Hematopoietic multipotent progenitor cell treated with erythropoietin and hydrocortisone succinate and interleukin-3 and kit ligand, for 6 days (in vitro differentiated cells): ENCODE measurements at regions not wholly inside any gene's neighbourhood (a gene's known extent, or its start where the extent isn't known, plus 50 kb on each side); places are given as distances from the start of the nearest gene placed in this dataset.

ENCODE experiments used
- DNase-seq: peaks from one replicate; pipeline ENCODE4 v3.0.0-alpha.2; 2015

DNA sequence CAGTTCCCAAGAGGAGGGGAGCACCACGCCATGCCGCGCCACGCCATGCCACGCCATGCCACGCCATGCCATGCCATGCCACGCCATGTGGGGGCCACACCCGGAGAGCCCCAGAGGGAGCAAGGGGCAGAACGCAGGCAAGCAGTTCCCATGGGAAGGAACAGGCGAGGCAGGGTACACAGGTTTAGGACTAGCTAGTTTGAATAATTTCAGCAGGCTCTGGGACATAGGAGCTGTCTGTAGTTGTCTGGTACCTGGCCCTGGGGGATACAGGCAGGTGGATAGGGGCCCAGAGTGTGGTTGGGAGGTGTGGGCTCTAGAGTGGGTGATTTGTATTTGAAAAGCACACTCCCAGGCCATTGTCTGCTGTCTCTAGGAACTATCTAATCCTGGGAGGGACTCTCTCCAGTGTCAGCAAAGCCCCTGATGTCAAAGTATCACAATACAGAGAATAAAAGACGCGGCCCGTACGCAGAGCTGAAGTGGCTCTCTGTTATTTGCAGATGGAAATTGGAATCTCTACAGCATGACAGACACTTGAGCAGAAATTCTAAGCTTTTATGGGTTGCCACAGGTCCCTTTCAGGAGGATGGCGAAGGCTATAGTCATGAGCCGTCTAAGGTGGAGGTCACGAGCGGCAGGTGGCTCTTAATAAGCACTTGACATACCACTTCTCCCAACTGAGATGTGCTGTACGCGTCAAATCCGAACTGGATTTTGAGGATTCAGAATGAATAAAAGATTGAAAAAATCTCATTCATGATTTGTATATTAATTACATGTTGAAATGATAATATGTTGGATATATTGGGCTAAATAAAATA, 220.8 kb upstream of the TNRC6C start:
- DNase-seq: no peak

DNA sequence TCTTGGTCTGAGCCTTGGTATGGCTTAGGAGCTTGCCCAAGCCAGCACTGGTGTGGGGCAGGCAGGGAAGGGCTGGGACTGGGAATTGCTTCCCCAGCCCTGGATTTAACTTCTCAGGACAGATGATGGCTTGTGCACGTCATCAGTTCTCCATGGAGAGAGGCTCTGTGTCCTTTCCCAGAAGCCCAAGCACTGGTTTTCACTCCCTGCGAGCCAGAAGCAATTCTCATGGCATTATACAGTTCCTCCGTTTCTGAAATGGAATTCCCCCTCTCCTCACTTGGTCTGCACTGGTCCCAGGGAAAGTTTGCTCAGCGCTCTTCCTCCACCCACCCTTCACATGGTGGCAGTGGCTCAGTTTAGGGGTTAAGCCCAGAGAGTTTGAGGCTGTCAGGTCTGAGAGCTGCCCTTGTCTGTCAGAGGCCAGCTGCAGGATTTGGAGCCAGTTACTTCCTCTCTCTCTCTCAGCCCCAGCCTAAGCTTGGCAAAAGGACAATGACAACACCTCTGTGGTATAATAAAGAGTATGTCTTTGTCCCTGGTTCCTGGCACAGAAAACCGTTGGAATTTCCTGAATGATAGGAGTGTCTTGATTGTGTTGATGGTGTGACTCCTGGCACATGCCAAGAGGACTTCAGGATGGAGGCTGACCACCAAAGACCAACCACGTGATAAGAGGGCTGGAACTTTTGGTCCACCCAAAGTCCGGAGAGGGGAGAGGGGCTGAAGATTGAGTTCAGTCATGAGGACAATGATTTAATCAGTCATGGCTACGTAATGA, 219.6 kb upstream of the TNRC6C start:
- DNase-seq: peak; percentile 9

DNA sequence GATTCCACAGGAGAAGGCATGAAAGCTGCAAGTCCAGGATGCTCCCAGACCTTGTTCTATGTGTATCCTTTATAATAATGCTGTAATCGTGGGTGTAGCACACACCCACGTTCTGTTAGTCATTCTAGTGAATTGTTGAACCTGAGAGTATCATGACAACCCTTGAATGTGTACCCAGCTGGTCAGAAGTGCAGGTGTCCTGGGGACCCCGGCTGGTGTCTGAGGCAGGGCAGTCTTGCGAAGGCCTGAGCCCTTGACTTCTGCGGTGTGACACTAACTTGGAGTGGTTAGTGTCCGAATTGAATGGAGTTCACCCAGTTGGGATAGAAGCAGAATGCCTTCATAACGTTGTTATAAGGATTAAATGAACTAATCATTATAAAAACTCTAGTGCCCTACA, 218.0 kb upstream of the TNRC6C start:
- DNase-seq: no peak

DNA sequence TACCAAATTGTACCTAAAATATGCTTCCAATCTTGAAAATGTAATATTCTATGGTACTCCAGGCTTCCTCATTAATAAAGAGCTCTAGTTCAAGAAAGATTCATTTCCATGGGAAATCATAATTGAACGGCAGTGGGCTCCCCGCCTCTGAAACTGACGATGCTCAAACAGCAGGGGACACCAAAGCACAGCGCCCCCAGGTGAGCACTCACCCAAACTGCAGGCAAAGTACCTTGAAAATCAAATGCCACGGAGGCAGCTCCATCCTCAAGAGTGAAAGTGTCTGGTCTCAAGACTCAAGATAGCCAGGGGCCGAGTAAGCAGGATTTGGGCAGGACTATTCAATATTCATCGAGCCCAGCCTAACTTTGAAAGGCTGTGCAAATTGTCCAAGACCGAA, 217.4 kb upstream of the TNRC6C start:
- peak; percentile 12 for DNase-seq

DNA sequence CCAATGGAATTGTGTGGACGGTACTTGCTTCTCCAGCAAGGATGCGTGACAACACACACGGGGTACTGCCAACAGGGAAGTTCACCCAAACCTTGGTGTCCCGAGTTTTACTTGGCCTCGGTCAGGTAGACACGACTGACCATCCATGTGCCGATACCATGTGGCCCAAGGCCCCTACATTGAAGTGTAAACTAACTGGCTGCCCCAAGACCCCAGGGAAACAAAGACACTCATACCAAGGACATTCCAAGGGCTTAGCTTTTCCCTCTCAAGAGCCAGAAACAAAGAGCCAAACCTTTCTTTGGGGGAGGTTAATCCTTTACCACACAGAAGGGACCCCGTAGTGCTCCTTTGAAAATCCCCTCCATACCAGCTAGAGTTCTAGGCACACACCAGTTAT, 215.9 kb upstream of the TNRC6C start:
- no peak for DNase-seq

DNA sequence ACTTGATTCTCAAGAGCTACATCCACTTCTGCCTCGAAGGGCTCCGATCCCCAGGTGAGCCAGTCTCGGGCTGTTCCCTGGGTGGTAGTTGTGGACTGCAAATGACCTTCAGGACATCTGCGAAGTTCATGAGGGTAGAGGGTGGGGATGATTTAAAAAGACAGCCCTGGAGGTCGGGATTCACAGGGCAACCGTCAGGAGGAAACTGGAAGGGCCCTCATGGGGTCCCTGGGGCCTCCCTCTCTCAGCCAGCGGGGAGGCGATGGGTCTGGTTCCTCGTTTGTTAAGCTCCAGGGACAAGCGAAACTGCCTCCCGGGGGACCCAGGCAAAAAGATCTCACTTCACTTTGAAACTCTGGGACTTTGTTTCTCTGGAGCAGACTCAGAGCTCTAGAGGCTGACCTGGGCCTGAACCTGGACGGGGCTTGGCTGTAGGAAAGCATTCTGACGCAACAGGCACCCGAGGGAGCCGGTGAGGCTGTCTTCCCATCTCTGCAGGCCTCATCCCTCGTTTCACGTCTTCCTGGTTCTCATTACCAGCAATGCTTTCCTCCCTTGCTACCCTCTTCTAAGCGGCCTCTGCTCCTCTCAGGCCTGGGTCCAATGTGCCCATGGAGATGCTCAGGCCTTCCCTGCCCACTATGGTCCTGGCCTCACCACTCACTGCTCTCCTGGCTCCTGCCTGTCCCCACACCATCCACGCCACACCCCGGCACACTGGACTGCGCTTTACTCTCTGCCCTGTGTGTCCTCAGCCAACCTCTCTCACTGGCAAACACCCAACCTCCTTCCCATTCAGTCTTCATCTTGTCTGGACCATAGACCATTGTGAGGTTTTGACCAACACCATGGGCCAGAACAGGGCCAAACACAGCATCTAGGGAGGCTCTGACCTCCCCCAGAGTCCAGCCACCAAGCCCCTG, 214.2 kb upstream of the TNRC6C start:
- DNase-seq: no peak

DNA sequence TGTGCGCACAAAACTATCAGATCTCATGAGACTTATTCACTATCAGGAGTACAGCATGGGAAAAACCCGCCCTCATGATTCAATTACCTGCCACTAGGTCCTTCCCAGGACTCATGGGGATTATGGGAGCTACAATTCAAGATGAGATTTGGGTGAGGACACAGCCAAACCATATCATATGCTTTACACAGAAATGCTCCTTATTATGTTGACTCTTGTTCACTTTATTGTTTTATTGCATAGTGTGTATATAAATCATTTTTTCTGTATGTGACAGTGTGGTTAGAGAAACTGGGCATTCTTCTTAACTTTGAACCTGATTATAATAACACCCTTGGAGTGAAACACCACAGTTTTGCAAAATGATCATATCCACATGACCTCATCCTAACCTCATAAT, 212.8 kb upstream of the TNRC6C start:
- no peak for DNase-seq

DNA sequence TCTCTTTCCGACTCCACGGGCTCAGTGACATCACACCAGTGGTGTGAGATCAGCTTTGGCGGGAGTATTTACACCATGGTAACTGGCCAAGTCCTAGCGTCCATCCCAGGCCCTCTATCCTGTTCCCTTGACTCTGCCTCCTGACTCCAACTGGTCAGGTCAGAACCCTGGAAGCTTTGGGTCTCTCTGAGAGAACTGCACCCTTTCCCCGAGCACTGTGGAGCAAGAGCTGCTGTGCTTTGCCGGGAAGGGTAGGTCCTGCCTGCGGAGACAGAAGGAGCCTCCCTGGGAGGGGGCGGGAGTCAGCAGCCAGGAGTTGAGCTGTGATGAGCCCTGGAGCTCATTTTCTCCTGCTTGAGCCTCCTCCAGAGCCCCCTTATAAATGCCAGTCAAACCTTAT, 212.1 kb upstream of the TNRC6C start:
- DNase-seq: no peak

DNA sequence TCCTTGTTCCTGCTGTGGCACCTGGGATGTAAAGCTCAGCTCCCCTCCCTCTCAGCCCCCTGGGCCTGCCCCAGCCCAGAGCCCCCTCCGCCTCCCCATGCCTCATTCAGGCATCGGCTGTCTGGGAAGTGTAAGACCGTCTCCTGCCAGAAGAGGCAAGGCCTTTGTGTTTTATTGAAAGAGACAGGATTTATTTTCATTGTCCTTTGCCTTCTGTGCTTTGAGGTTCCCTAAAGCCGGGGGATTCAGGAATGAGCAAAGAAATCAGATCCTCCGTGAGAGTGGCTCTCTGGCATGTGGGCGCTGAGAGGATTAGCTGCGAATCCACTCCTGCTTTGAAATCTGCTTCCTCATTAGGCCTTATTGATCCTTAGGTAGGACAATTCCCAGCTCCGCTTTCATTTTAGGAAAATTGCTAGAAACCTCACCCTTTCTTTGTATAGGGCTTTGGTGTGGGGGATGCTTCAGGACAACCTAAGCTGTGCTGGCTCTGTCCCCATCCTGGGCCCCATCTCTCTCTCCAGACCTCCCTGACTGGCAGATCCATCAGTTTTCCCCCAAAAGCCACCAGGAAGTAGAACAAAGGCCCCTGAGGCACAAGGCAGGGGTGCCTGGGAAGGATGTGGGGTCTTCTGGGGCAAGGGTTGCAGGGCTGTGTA, 211.5 kb upstream of the TNRC6C start:
- no peak for DNase-seq

DNA sequence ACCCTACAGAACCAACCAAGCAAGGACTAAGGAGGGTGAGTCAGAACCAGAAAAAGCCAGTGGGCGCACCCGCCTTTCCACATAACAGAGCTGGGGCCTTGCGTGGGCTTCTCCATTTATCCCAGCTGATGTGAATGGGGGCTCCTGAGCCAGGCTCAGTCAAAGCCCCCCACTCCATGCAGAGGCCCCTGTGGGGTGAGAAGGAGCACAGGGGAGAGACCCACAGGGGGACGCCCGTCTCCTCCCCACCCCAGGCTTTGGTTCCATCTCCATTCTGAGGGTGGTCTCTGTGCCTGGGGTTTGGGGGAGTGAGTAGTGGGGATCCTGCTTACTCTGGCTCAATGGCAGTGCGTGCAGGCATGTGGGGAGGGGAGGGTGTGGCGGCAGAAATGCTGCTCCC, 210.1 kb upstream of the TNRC6C start:
- DNase-seq: no peak

DNA sequence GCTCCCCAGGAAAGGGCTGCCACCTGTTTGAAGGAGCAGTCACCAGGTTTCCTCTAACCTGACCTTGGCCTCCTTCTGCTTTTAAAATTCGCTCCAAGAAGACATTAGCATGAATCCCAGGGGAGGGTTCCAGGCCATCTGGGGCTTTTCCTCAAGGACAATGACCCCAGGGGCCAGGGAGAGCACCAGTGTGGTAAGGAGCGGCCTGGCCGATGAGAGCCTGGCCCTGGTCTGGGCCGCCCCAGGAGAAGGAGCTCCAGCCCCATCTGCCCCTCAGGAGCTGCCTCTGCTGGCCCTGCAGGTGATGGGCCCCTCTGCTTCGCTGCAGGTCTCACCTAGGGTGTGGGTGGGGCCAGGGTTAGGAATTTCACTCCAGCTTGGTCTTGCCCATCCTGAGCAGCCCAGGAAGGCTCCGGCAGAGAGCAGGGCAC, 209.2 kb upstream of the TNRC6C start:
- no peak for DNase-seq

DNA sequence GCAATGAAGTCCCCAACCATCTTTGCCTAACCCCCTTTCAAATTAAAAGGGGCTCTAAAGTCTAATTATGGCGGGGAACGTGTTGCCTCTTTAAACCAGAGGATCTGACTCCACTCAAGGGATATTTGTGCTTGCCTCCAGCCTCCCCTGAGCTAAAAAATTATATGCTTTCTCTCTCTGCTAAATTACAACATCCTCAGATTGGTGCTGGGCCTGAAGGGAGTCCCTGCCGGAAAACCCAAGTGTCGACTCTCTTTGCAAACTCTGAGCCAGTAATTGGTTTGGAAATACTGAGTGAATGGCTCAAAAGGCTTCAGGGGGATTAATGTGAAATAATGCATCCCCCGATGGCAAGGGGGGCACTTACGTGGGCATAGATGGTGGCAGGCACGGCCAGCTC, 208.5 kb upstream of the TNRC6C start:
- no peak for DNase-seq

DNA sequence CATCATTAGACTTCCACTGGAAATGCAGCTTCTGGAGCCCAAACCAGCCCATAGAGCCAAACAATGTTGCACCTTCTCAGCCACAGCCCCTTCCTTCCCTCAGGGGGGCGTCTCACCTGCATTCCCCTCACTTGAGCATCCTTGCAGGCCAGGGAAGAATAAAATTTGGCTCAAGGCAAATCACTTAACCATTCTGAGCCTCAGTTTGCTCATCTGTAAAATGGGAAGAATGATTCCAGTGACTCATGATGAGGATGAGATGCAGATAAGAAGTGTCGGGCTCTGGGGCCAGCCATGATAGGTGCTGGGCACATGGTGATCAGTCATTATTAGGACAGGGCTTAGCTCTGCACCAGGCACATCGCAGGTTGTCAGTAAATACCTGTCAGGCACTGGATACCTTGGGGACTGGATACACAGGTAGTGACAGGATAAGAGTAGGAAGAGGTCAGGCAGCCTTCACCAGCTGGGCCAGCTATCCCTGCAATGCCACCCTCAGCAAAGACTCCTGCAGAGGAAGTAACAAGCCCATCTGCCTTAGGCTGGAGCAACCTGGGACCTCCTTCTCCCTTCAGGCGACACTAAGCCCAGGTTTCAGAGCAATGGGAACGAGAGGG, 208.0 kb upstream of the TNRC6C start:
- no peak for DNase-seq

DNA sequence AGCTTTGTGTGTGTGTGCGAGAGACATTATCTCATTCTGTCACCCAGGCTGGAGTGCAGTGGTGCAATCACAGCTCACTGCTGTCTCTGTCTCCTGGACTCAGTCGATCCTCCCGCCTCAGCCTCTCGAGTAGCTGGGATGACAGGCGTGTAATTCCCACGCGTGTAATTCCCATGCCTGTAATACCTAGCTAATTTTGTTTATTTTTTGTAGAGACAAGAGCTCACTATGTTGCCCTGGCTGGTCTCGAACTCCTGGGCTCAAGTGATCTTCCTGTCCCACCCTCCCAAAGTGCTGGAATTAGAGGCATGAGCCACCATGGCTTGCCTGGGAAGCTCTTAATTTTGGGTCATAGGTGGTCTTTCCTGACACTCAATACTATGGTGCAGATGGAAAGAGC, 205.3 kb upstream of the TNRC6C start:
- no peak for DNase-seq

DNA sequence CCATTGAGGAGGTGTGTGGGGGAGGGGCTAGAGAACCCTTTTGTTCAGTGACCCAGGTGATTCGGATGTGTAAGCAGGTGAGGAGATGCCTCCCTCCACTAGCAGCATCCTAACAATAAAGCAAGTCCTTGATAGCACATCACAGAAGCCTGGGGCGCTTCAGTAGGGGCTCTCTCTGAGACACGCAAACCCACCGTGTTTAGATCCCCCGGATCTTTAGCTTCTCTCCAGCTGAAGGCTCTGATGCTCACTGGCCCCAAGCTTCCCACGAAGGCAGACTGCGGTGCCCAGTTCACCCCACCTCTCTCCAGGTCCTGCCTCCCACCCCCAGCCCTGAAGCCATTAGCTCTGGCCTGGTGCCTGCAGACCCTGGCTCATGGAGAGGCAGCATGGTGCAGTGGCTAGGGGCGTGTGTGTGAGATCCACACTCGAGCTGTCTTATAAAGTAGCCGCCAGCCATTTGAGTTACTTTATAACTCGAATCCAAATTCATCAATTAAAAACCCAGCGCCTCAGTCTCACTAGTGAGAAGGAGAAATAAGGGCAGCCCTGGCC, 204.7 kb upstream of the TNRC6C start:
- DNase-seq: no peak

DNA sequence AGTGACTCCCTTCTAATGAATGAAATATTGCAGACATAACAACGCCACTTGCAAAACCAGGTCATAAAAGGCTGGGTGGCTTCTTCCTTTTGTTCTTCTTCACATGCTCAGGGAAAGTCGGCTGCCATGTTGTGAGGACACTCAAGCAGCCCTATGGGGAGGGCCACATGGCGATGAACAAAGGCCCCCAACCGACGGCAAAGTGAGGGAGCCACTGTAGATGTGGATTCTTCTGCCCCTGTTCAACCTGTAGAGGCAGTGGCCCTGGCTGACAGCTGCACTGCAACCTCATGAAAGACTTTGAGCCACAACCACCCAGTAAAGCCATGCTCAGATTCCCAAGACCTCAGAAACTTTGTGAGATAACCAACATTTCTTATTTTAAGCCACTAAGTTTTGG, 203.5 kb upstream of the TNRC6C start:
- DNase-seq: no peak

DNA sequence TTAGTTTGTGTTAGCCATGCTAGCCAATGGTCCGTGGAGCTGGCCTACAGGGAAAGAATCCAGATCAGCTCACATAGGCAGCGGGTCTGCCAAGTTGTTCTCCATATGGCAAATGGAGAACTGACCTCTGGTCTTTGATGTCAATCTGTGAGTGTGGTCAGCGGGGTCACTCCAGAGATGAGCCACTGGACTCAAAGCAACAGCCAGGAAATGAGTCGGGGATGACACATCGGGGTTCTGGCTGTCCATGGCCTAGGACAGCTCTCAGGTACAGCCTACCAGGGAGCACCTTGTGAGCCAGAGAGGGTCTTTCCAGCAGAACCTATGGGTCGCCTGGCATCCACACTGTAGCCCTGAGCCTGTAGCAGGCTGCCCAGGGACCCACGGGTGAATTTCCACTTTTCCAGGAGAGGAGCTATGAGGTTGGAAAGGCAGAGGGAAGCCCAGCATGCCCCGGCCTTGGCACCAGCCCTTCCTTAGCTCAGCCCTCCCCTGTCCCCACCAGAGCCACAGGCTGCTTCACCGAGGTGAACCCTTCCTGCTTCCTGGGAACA, 203.0 kb upstream of the TNRC6C start:
- no peak for DNase-seq

DNA sequence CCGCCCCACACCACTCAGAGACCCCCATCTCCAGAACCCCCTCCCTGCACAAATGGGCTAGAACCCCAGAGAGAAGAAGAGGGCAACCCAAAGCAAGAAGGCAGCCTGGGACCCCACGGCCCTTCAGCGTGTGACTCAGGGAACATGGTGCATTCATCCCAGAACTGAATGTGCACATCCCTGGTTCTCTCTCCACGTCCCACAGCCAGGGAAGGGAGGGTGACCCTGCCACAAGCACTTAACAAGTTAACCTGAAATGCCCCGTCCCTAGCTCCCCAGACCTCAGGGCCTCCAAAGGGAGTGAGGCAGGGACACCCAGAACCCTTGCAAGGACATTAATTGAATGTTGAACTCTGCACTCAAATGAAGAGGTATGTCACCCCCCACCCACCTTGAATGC, 202.5 kb upstream of the TNRC6C start:
- no peak for DNase-seq

DNA sequence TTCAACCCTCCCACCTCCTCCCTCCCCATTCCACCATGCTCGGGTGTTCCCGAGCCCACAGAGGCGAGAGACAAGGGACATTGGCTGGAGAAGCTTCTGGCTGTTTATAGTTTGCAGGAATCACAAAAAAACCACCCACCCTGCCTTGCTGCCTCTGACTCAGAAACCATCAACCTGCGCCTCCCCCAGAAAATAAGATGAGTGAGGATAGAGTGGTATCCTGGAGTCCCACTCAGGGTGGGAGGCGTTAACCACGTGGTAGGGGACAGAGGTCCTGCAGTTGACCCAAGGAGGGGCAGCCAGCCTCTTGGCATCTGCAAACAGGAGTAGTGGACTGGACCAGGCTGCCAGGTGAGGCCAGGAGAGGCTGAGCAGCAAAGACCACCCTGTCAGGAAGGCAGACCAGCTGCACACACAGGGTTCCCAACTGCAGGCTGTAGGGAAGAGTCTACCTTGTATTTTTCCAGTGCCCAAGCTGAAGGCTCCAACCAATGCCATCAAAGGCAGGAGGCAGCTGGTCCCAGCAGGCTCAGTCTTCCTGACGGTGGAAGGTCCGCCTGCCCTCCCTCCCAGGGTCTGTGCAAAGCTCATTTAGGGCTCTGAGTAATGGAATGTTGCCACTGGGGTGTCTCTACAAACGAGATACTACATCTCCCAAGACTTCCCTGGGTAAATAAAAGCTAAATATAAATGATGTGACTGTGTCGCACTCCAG, 201.5 kb upstream of the TNRC6C start:
- no peak for DNase-seq

DNA sequence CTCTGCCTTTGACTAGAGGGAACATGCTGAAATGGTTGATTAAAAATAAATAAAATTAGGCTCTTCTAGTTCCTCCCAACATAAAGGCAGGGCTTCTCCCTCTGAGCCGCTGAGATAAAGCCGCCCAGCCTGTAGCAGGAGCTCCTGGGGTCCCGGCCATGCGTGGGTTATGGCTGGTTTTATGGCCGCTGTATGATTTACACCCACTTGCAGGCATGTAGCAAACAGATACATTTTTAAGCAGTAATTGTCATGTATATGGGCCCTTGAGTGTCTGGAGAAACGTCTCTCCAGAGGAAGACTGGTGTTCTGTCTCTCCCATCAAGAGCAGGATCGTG, 201.0 kb upstream of the TNRC6C start:
- no peak for DNase-seq

DNA sequence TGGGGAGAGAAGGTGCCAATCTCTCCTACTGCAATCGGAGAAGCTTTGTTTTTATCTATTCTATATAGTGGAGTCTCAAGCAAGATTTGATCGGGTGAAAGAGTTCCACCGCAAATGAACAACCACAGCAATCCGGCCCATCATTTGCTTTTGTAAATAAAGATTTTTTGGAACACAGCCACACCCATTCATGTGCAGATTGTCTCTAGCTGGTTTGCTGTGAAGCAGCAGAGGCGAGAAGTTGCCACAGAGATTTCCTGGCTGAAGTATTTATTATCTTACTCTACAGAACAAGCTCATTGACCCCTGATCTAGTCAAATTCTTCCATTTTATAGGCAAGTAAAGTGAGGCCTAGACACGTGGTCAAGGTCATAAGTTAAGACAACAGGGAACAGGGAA, 195.5 kb upstream of the TNRC6C start:
- no peak for DNase-seq
